Peyer's patch (tissue), 4 donors: ENCODE measurements at regions not wholly inside any gene's neighbourhood (a gene's known extent, or its start where the extent isn't known, plus 50 kb on each side); places are given as distances from the start of the nearest gene placed in this dataset.

Source experiments
- DNase-seq, 3 donors: peaks; one replicate each; pipeline ENCODE4 v3.0.0-alpha.2; 2017 to 2019
- H3K27ac ChIP-seq, 4 donors: fragments of 200-600 bp; sonication (generic); one replicate each; pipeline ENCODE4 v1.5.1; 2016 to 2019
- H3K27me3 ChIP-seq, 2 donors: fragments of 200-600 bp; sonication (generic); one replicate each; pipeline ENCODE4 v1.5.1; 2019
- H3K36me3 ChIP-seq, 3 donors: fragments of 200-600 bp; sonication (generic); one replicate each; pipeline ENCODE4 v1.5.1; 2016 to 2019
- H3K4me1 ChIP-seq, 4 donors: fragments of 200-600 bp; sonication (generic); one replicate each; pipeline ENCODE4 v1.5.1; 2016 to 2019
- H3K4me3 ChIP-seq, 4 donors: fragments of 200-600 bp; sonication (generic); 1 replicate in 3 of 4; 2 replicates in 1 of 4; pipeline ENCODE4 v1.5.1; 2016 to 2019; ENCODE audit warnings: mild to moderate bottlenecking in 1 of 4
- H3K9me3 ChIP-seq, 4 donors: fragments of 200-600 bp; sonication (generic); one replicate each; pipeline ENCODE4 v1.5.1; 2016 to 2019; ENCODE audit warnings: mild to moderate bottlenecking in 1 of 4
- POLR2A ChIP-seq, 2 donors: fragments of 450-650 bp; IDR thresholded peaks; one replicate each; pipeline ENCODE4 v1.5.1; 2017; ENCODE audit warnings: antibody characterized with exemption in 2 of 2, mild to moderate bottlenecking in 2 of 2, moderate library complexity in 2 of 2
- TF ChIP-seq, protein P1 (sequence below), 6 experiments: fragments of 450-650 bp in 4 of 6; fragments of 200-600 bp in 2 of 6; sonication (generic) in 1 of 6; IDR thresholded peaks; one replicate each; pipeline ENCODE4 v1.5.1; 2017 to 2019; ENCODE audit warnings: antibody characterized with exemption in 6 of 6, mild to moderate bottlenecking in 3 of 6, moderate library complexity in 1 of 6

DNA sequence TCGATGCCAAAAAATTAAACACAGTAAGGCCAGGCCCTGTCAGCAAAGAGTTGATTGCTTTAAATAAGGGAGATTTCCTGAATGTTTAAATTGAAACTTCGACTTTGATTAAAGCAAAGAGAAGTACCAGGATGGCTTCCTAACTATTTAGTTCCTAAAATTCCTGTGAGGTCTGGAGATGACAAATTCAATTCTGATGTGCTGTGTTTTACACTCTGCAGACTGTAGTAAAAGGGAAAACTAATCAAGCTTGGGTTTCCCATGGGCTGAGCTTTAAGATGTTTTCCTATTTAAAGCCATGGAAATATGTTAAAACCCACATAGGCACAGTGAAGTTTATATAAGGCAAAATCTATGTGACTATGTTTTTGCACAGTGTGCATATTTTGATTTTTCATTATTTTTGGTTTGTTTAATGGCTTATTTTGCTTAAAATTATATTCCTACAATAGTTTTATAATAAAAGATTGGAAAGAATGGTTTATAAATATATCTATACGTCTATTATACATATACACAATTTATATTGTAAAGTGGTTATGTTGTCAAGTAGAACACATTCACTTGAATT lies 198.5 kb upstream of the EYA4 start:
- H3K4me1 ChIP-seq = no peaks in the 10 kb centered on the region
- no peaks in the 10 kb centered on the region for H3K9me3 ChIP-seq
- TF ChIP-seq POLR2A (IDR thresholded peaks at IDR 0.05) = no peak
- TF ChIP-seq, protein P1, sequence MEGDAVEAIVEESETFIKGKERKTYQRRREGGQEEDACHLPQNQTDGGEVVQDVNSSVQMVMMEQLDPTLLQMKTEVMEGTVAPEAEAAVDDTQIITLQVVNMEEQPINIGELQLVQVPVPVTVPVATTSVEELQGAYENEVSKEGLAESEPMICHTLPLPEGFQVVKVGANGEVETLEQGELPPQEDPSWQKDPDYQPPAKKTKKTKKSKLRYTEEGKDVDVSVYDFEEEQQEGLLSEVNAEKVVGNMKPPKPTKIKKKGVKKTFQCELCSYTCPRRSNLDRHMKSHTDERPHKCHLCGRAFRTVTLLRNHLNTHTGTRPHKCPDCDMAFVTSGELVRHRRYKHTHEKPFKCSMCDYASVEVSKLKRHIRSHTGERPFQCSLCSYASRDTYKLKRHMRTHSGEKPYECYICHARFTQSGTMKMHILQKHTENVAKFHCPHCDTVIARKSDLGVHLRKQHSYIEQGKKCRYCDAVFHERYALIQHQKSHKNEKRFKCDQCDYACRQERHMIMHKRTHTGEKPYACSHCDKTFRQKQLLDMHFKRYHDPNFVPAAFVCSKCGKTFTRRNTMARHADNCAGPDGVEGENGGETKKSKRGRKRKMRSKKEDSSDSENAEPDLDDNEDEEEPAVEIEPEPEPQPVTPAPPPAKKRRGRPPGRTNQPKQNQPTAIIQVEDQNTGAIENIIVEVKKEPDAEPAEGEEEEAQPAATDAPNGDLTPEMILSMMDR (IDR thresholded peaks at IDR 0.05) = no peak
- DNase-seq = no peak
- no peaks in the 10 kb centered on the region for H3K36me3 ChIP-seq
- no peak overlapping the region for H3K4me3 ChIP-seq
- H3K27me3 ChIP-seq = no peaks in the 10 kb centered on the region
- H3K27ac ChIP-seq = no peak overlapping the region

DNA sequence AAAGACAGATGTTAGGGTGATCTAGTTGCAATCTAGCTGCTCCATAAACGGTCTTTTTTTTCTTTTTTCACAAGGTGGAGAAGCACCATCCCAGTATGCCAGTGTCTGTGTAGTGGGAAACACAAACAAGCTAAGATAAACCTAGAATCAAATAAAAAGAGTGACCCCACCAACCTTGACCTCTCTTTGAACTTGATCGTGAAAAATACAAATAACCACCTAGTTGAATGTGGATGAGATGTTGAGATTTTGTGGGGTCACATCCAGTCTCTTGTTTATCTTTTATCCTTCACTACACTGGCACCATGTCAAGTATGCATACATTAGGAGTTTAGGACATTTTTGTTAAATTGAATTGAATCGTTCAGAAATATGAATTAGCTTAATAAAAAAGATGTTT lies 194.6 kb upstream of the EYA4 start:
- H3K4me3 ChIP-seq = no peak overlapping the region
- H3K9me3 ChIP-seq = no peaks in the 10 kb centered on the region
- no peak for DNase-seq
- H3K36me3 ChIP-seq = no peaks in the 10 kb centered on the region
- TF ChIP-seq, protein P1 (IDR thresholded peaks at IDR 0.05) = no peak
- TF ChIP-seq POLR2A (IDR thresholded peaks at IDR 0.05) = no peak
- no peaks in the 10 kb centered on the region for H3K27me3 ChIP-seq
- H3K27ac ChIP-seq = no peak overlapping the region
- no peaks in the 10 kb centered on the region for H3K4me1 ChIP-seq

DNA sequence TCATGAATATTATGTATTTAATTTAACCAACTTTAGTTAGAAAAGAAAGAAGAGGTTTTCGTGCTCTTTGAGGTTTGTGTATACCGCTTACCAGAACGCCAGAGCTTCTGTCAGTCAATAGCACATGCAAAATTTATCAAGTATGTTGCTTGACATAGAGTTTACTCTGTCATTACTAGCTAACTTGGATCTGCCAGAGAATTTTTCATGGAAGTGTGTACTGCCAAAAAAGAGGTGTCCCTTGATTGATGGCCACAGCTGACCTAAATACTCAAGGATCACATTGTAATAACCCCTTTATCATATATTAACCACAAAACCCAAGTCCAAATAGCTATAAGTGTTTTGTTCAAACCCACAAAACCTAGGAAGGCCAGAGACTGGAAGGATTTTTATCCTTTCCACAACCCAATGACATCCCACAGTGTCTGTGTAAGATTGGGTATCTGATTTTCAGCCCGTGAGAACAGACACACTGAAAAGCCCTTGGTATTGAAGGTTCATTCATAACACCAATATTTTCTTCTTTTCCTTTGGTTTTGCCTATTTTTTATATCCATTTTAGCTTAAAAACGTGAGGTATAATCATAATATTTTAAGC lies 194.0 kb upstream of the EYA4 start:
- Histone ChIP-seq H3K36me3 (no peaks in the 10 kb centered on the region), H3K4me3 (no peak overlapping the region), H3K27me3 (no peaks in the 10 kb centered on the region), H3K9me3 (no peaks in the 10 kb centered on the region), H3K4me1 (no peaks in the 10 kb centered on the region), H3K27ac (no peak overlapping the region)
- DNase-seq = no peak
- TF ChIP-seq POLR2A (IDR thresholded peaks at IDR 0.05) = no peak
- TF ChIP-seq, protein P1 (IDR thresholded peaks at IDR 0.05) = no peak

DNA sequence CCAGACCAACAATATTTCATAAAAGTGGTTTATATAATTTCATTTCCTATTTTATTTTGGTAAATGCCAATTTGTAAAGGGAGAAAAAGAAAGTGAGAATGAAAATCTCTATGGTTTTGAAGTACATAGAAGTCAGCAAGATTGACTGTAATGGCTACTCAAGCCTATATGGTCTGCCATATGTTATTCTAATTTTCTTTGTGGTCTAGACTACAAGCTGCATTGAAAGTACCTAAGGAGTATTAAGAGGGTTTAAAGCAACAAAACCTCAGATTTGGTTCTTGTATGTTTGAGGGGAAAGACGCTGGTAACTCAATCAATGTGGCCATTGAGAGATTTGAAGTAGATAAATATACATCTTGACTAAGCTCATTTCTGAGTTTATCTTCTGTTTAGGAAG lies 193.5 kb upstream of the EYA4 start:
- Histone ChIP-seq H3K4me1 (no peaks in the 10 kb centered on the region), H3K36me3 (no peaks in the 10 kb centered on the region), H3K27ac (no peak overlapping the region), H3K9me3 (no peaks in the 10 kb centered on the region), H3K27me3 (no peaks in the 10 kb centered on the region), H3K4me3 (no peak overlapping the region)
- no peak for DNase-seq
- TF ChIP-seq, protein P1 (IDR thresholded peaks at IDR 0.05) = no peak
- TF ChIP-seq POLR2A (IDR thresholded peaks at IDR 0.05) = no peak

DNA sequence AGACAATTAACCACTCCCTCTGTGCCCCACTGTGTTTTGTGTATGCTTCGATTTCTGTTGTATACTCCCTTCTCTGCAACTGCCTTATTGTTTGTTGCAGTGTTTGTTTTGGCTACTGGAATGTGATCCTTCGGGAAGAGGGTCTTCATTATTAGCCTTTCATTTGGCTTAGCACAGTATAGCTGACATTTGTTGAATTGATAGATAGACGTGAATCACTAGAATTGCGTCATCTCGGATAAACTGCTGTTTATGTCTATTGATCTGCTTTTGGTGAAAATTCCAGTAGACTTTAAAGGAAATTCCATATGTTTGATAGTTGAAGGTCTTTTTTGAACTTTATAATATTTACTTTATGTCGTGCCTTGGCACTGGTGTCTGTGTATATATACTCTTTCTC lies 189.9 kb upstream of the EYA4 start:
- no peak for TF ChIP-seq POLR2A (IDR thresholded peaks at IDR 0.05)
- TF ChIP-seq, protein P1 (IDR thresholded peaks at IDR 0.05) = no peak
- H3K9me3 ChIP-seq = no peaks in the 10 kb centered on the region
- H3K27me3 ChIP-seq = no peaks in the 10 kb centered on the region
- no peak overlapping the region for H3K4me3 ChIP-seq
- H3K4me1 ChIP-seq = no peaks in the 10 kb centered on the region
- H3K36me3 ChIP-seq = no peaks in the 10 kb centered on the region
- DNase-seq = no peak
- no peak overlapping the region for H3K27ac ChIP-seq
